HG03095 (cell line): ENCODE measurements at regions not wholly inside any gene's neighbourhood (a gene's known extent, or its start where the extent isn't known, plus 50 kb on each side); places are given as distances from the start of the nearest gene placed in this dataset.

Experiments
- ATAC-seq: cut with Tn5 transposase; IDR thresholded peaks from one replicate; pipeline ENCODE4 v1.9.1; 2021; ENCODE audit warnings: moderate library complexity; ENCODE audit not compliant: unreplicated experiment

GRCh38 chr10:123518765-123519164 lies 147.4 kb upstream of the GPR26 start:
- no peak for ATAC-seq

- no peak for ATAC-seq
These were observed 146.3 kb upstream of the GPR26 start for GRCh38 chr10:123519861-123520260.

GRCh38 chr10:123521076-123521475 lies 145.1 kb upstream of the GPR26 start:
- no peak for ATAC-seq

GRCh38 chr10:123521556-123521955 lies 144.6 kb upstream of the GPR26 start:
- no peak for ATAC-seq

- ATAC-seq = no peak
These were observed 143.3 kb upstream of the GPR26 start for GRCh38 chr10:123522702-123523312.

GRCh38 chr10:123523833-123524232 lies 142.3 kb upstream of the GPR26 start:
- ATAC-seq = no peak

GRCh38 chr10:123526356-123527064 lies 139.6 kb upstream of the GPR26 start:
- no peak for ATAC-seq

GRCh38 chr10:123527151-123527550 lies 139.0 kb upstream of the GPR26 start:
- ATAC-seq = no peak

- ATAC-seq = no peak
These were observed 136.9 kb upstream of the GPR26 start for GRCh38 chr10:123529146-123529760.

GRCh38 chr10:123530166-123530870 lies 135.8 kb upstream of the GPR26 start:
- ATAC-seq = no peak

GRCh38 chr10:123535386-123535785 lies 130.8 kb upstream of the GPR26 start:
- no peak for ATAC-seq

- no peak for ATAC-seq
These were observed 129.8 kb upstream of the GPR26 start for GRCh38 chr10:123536176-123536845.

GRCh38 chr10:123537188-123537961 lies 128.8 kb upstream of the GPR26 start:
- ATAC-seq = no peak

GRCh38 chr10:123538401-123539320 lies 127.5 kb upstream of the GPR26 start:
- ATAC-seq = no peak

- no peak for ATAC-seq
These were observed 121.2 kb upstream of the GPR26 start for GRCh38 chr10:123544986-123545385.

- no peak for ATAC-seq
These were observed 117.4 kb upstream of the GPR26 start for GRCh38 chr10:123548770-123549169.

GRCh38 chr10:123549761-123550454 lies 116.2 kb upstream of the GPR26 start:
- no peak for ATAC-seq

GRCh38 chr10:123550675-123551096 lies 115.5 kb upstream of the GPR26 start:
- no peak for ATAC-seq

- ATAC-seq = no peak
These were observed 114.9 kb upstream of the GPR26 start for GRCh38 chr10:123551259-123551658.
